ENCODE measurements at regions not wholly inside any gene's neighbourhood (a gene's known extent, or its start where the extent isn't known, plus 50 kb on each side); places are given as distances from the start of the nearest gene placed in this dataset.

DNA sequence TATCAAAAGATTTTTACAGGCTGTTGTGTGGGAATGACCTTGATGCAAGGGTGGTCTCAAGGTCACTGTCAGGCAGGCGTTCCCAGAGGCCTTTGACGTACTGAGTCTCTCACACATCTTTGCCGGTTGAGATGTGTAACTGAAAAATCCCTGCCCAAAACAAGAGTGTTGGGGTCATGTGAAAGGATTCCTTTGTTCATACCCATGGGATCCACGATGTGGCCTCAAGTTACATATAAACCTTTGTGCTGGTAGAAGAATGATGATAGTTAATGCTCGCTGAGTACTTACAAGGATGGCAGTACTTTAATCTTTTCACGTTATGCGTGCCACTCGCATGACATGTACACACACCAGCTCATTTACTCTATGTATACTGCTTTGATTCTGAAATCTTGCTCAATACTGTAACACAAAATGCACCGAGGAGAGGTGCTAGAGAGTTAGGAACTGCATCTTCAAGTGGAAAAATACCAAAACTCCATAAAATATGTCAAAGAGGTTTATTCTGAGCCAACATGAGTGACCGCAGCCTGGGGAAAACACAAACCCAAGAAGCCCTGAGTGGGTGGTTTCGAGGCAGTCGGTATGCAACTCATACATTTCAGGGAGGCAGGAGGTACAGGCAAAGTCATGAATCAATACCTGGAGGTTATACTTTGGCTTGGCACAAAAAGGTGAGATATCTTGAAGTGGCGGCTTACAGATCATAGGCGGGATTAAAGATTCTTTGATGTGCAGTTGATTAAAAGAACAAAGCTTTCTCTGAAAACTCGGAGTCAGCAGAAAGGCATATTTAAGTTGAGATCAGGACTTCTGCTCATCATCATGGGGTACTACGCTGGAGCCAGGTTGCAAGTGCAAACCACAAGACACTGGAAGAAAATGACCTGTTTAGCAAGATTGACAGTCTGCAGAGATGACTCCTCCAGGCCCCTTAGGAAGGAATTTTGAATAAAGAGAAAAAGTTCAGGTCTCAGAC, 87.4 kb upstream of the ARHGEF7 start:
- Histone ChIP-seq H3K27ac (no peak overlapping the region), H3K79me2 (ENCODE audit: insufficient read depth) (no peaks in the 10 kb centered on the region), H3K9me3 (ENCODE audit: low read depth) (no peaks in the 10 kb centered on the region), H3K9me2 (ENCODE audit: insufficient read depth) (no peaks in the 10 kb centered on the region), H3K27me3 (replicated peaks; ENCODE audit: insufficient read depth) (no peaks in the 10 kb centered on the region), H3K4me2 (ENCODE audit: unreplicated experiment) (no peak overlapping the region), H3K36me3 (ENCODE audit: low read depth) (no peaks in the 10 kb centered on the region), H3F3A (ENCODE audit: insufficient read depth) (peaks cover 13% of the 10 kb centered on the region), H3K9ac (no peak overlapping the region), H2AFZ (no peak overlapping the region), H3K4me1 (ENCODE audit: insufficient read depth) (peaks cover 7% of the 10 kb centered on the region), H4K20me1 (ENCODE audit: insufficient read depth) (no peaks in the 10 kb centered on the region), H3K4me3 (no peak overlapping the region)
- 82 to 83% methylated on average over 16 of the region's 16 CpGs for WGBS, 2 experiments (ENCODE audit: low coverage in 1 of 2, low lambda C conversion rate in 2 of 2, missing lambda C conversion rate in 2 of 2)
- TF ChIP-seq EZH2phosphoT487 (IDR thresholded peaks at IDR 0.05; ENCODE audit: insufficient read depth, low read depth) (no peak), EZH2 (IDR thresholded peaks at IDR 0.05; ENCODE audit: insufficient read depth, poor library complexity, severe bottlenecking) (no peak)
- DNase-seq, result no peak
- in situ Hi-C loops (cut with MboI), result no loop called here

GRCh38 chr13:111025310-111025709, 89.8 kb upstream of the ARHGEF7 start:
- H3K4me2 ChIP-seq (ENCODE audit: unreplicated experiment), result no peak overlapping the region
- DNase-seq, result no peak
- no peaks in the 10 kb centered on the region for H3F3A ChIP-seq (ENCODE audit: insufficient read depth)
- no peaks in the 10 kb centered on the region for H3K27me3 ChIP-seq (replicated peaks; ENCODE audit: insufficient read depth)
- no peaks in the 10 kb centered on the region for H3K9me2 ChIP-seq (ENCODE audit: insufficient read depth)
- no peaks in the 10 kb centered on the region for H3K79me2 ChIP-seq (ENCODE audit: insufficient read depth)
- H3K36me3 ChIP-seq (ENCODE audit: low read depth), result no peaks in the 10 kb centered on the region
- H3K4me3 ChIP-seq, result no peak overlapping the region
- H3K9ac ChIP-seq, result no peak overlapping the region
- no peaks in the 10 kb centered on the region for H3K9me3 ChIP-seq (ENCODE audit: low read depth)
- 18 to 40% methylated on average over 1 of the region's 1 CpG for WGBS, 2 experiments (ENCODE audit: low coverage in 1 of 2, low lambda C conversion rate in 2 of 2, missing lambda C conversion rate in 2 of 2)
- H4K20me1 ChIP-seq (ENCODE audit: insufficient read depth), result no peaks in the 10 kb centered on the region
- H3K27ac ChIP-seq, result no peak overlapping the region
- TF ChIP-seq EZH2phosphoT487 (IDR thresholded peaks at IDR 0.05; ENCODE audit: insufficient read depth, low read depth), result no peak
- TF ChIP-seq EZH2 (IDR thresholded peaks at IDR 0.05; ENCODE audit: insufficient read depth, poor library complexity, severe bottlenecking), result no peak
- H3K4me1 ChIP-seq (ENCODE audit: insufficient read depth), result no peaks in the 10 kb centered on the region
- H2AFZ ChIP-seq, result no peak overlapping the region
- in situ Hi-C loops (cut with MboI), result no loop called here

DNA sequence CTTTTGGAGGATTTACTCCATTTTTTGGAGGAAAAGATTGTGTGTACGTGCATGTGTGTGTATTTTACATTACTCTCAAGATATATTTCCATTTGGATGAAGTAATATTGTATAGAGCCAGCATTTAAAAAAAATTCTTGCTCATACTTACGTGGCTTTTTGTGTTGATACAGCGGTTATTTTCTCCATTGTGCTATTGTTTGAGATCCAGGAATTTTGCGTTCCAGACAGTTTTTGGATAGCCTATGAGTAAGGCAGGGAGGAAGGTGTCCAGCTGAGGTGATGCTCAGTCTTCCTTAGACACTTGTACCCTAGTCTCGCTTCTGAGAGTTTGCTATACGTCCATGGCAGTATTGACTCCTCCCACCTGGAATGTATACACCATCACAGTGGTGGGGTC, 92.2 kb upstream of the ARHGEF7 start:
- WGBS, 2 experiments (ENCODE audit: low coverage in 1 of 2, low lambda C conversion rate in 2 of 2, missing lambda C conversion rate in 2 of 2), result 72 to 80% methylated on average over 6 of the region's 6 CpGs

DNA sequence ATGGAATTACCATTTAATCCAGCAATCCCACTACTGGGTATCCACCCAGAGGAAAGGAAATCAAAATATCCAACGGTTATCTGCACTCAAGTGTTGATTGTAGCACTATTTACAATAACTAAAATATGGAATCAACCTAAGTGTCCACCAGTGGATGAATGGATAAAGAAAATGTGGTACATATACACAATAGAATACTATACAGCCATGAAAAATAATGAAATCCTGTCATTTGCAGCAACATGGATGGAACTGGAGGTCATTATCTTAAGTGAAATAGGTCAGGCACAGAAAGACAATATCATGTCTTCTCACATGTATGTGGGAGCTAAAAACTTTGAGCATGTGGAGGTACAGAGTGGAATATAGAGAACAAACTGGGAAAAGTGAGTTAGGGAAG, 92.9 kb upstream of the ARHGEF7 start:
- Histone ChIP-seq H3K4me2 (ENCODE audit: unreplicated experiment) (no peak overlapping the region), H3K9ac (no peak overlapping the region), H4K20me1 (ENCODE audit: insufficient read depth) (no peaks in the 10 kb centered on the region), H3K27ac (no peak overlapping the region), H3K9me2 (ENCODE audit: insufficient read depth) (no peaks in the 10 kb centered on the region), H3K4me1 (ENCODE audit: insufficient read depth) (no peaks in the 10 kb centered on the region), H3K9me3 (ENCODE audit: low read depth) (no peaks in the 10 kb centered on the region), H3F3A (ENCODE audit: insufficient read depth) (no peaks in the 10 kb centered on the region), H3K36me3 (ENCODE audit: low read depth) (no peaks in the 10 kb centered on the region), H3K27me3 (replicated peaks; ENCODE audit: insufficient read depth) (no peaks in the 10 kb centered on the region), H3K79me2 (ENCODE audit: insufficient read depth) (no peaks in the 10 kb centered on the region), H2AFZ (no peak overlapping the region), H3K4me3 (no peak overlapping the region)
- in situ Hi-C loops (cut with MboI), result no loop called here
- DNase-seq, result no peak
- 28 to 53% methylated on average over 1 of the region's 1 CpG for WGBS, 2 experiments (ENCODE audit: low coverage in 1 of 2, low lambda C conversion rate in 2 of 2, missing lambda C conversion rate in 2 of 2)
- TF ChIP-seq EZH2 (IDR thresholded peaks at IDR 0.05; ENCODE audit: insufficient read depth, poor library complexity, severe bottlenecking) (no peak), EZH2phosphoT487 (IDR thresholded peaks at IDR 0.05; ENCODE audit: insufficient read depth, low read depth) (no peak)

More for the DNA sequence above, 92.2 kb upstream of the ARHGEF7 start:
- in situ Hi-C loops (cut with MboI), result no loop called here
- H2AFZ ChIP-seq, result no peak overlapping the region
- no peak for DNase-seq
- no peaks in the 10 kb centered on the region for H3K4me1 ChIP-seq (ENCODE audit: insufficient read depth)
- no peaks in the 10 kb centered on the region for H3K27me3 ChIP-seq (replicated peaks; ENCODE audit: insufficient read depth)
- H3K4me2 ChIP-seq (ENCODE audit: unreplicated experiment), result no peak overlapping the region
- H3F3A ChIP-seq (ENCODE audit: insufficient read depth), result no peaks in the 10 kb centered on the region
- no peaks in the 10 kb centered on the region for H3K9me3 ChIP-seq (ENCODE audit: low read depth)
- no peak overlapping the region for H3K27ac ChIP-seq
- H4K20me1 ChIP-seq (ENCODE audit: insufficient read depth), result no peaks in the 10 kb centered on the region
- no peaks in the 10 kb centered on the region for H3K36me3 ChIP-seq (ENCODE audit: low read depth)
- H3K9ac ChIP-seq, result no peak overlapping the region
- H3K4me3 ChIP-seq, result no peak overlapping the region
- no peaks in the 10 kb centered on the region for H3K79me2 ChIP-seq (ENCODE audit: insufficient read depth)
- TF ChIP-seq EZH2phosphoT487 (IDR thresholded peaks at IDR 0.05; ENCODE audit: insufficient read depth, low read depth) (no peak), EZH2 (IDR thresholded peaks at IDR 0.05; ENCODE audit: insufficient read depth, poor library complexity, severe bottlenecking) (no peak)
- H3K9me2 ChIP-seq (ENCODE audit: insufficient read depth), result no peaks in the 10 kb centered on the region
